ENCODE measurements at regions not wholly inside any gene's neighbourhood (a gene's known extent, or its start where the extent isn't known, plus 50 kb on each side); places are given as distances from the start of the nearest gene placed in this dataset.

DNA sequence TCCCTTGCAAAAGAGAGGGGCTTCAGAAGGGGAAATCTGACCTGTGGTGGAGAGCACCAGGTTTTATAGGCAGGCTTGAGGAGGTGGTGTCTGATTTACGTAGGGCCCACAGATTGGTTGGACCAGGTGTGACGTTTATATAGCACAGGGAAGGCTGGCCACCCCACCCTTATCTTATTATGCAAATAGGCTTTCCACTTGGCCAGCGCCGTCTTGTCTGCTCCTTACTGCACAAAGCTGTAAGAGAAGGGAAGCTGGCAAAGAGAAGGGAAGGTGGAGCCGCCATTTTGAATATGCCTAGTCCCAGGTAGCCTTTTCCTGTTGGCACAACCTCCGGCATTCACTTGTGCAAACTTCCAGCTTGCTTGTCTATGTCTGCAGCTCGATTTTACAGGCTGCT is 221.4 kb downstream of the GATA3 start:
- ATAC-seq: no peak

DNA sequence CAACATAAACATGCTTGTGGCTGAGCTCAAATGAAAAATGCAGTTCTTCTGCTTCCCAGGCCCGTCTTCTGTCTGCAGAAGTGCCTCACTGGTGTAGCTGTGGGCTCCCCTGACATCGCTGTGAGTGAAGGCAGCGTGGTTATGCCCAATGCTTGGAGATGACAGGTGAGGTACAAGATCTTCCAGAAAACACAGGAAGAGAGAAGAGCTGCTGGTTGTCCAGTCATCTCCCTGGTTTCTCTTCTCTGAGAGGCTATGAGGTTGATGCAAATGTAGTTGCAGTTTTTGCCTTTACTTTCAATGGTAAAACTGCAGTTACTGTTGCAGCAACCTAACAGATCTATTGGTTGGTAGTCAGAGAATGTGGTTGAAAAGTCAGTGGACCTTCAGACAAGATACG is 223.6 kb downstream of the GATA3 start:
- no peak for ATAC-seq
- TF ChIP-seq, protein P1, sequence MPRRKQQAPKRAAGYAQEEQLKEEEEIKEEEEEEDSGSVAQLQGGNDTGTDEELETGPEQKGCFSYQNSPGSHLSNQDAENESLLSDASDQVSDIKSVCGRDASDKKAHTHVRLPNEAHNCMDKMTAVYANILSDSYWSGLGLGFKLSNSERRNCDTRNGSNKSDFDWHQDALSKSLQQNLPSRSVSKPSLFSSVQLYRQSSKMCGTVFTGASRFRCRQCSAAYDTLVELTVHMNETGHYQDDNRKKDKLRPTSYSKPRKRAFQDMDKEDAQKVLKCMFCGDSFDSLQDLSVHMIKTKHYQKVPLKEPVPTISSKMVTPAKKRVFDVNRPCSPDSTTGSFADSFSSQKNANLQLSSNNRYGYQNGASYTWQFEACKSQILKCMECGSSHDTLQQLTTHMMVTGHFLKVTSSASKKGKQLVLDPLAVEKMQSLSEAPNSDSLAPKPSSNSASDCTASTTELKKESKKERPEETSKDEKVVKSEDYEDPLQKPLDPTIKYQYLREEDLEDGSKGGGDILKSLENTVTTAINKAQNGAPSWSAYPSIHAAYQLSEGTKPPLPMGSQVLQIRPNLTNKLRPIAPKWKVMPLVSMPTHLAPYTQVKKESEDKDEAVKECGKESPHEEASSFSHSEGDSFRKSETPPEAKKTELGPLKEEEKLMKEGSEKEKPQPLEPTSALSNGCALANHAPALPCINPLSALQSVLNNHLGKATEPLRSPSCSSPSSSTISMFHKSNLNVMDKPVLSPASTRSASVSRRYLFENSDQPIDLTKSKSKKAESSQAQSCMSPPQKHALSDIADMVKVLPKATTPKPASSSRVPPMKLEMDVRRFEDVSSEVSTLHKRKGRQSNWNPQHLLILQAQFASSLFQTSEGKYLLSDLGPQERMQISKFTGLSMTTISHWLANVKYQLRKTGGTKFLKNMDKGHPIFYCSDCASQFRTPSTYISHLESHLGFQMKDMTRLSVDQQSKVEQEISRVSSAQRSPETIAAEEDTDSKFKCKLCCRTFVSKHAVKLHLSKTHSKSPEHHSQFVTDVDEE (CRISPR knock-in tag; IDR thresholded peaks at IDR 0.05): no peak
- TF ChIP-seq ZFP3 (CRISPR knock-in tag; IDR thresholded peaks at IDR 0.05) (no peak), ZNF565 (CRISPR knock-in tag; conservative IDR thresholded peaks at IDR 0.05; ENCODE audit: low read depth) (no peak), ZNF70 (CRISPR knock-in tag; IDR thresholded peaks at IDR 0.05) (no peak), CSDC2 (CRISPR knock-in tag; IDR thresholded peaks at IDR 0.05) (no peak), SNAI2 (CRISPR knock-in tag; IDR thresholded peaks at IDR 0.05) (no peak), TOX (CRISPR knock-in tag; IDR thresholded peaks at IDR 0.05; ENCODE audit: borderline replicate concordance) (no peak), PPARA (CRISPR knock-in tag; IDR thresholded peaks at IDR 0.05; ENCODE audit: borderline replicate concordance) (no peak), ZC3H10 (CRISPR knock-in tag; IDR thresholded peaks at IDR 0.05) (no peak), BACH2 (CRISPR knock-in tag; IDR thresholded peaks at IDR 0.05; ENCODE audit: borderline replicate concordance) (no peak), OSR1 (CRISPR knock-in tag; IDR thresholded peaks at IDR 0.05) (no peak)
- TF ChIP-seq, protein P2, sequence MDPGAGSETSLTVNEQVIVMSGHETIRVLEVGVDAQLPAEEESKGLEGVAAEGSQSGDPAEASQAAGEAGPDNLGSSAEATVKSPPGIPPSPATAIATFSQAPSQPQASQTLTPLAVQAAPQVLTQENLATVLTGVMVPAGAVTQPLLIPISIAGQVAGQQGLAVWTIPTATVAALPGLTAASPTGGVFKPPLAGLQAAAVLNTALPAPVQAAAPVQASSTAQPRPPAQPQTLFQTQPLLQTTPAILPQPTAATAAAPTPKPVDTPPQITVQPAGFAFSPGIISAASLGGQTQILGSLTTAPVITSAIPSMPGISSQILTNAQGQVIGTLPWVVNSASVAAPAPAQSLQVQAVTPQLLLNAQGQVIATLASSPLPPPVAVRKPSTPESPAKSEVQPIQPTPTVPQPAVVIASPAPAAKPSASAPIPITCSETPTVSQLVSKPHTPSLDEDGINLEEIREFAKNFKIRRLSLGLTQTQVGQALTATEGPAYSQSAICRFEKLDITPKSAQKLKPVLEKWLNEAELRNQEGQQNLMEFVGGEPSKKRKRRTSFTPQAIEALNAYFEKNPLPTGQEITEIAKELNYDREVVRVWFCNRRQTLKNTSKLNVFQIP (CRISPR knock-in tag; IDR thresholded peaks at IDR 0.05; ENCODE audit: borderline replicate concordance, low read depth): no peak

More for the DNA sequence above, 221.4 kb downstream of the GATA3 start:
- TF ChIP-seq, protein P2 (CRISPR knock-in tag; IDR thresholded peaks at IDR 0.05; ENCODE audit: borderline replicate concordance, low read depth): no peak
- TF ChIP-seq TCF4 (CRISPR knock-in tag; IDR thresholded peaks at IDR 0.05; ENCODE audit: borderline replicate concordance) (no peak), ZC3H10 (CRISPR knock-in tag; IDR thresholded peaks at IDR 0.05) (no peak), CSDC2 (CRISPR knock-in tag; IDR thresholded peaks at IDR 0.05) (no peak), SNAI2 (CRISPR knock-in tag; IDR thresholded peaks at IDR 0.05) (no peak)
- TF ChIP-seq, protein P3, sequence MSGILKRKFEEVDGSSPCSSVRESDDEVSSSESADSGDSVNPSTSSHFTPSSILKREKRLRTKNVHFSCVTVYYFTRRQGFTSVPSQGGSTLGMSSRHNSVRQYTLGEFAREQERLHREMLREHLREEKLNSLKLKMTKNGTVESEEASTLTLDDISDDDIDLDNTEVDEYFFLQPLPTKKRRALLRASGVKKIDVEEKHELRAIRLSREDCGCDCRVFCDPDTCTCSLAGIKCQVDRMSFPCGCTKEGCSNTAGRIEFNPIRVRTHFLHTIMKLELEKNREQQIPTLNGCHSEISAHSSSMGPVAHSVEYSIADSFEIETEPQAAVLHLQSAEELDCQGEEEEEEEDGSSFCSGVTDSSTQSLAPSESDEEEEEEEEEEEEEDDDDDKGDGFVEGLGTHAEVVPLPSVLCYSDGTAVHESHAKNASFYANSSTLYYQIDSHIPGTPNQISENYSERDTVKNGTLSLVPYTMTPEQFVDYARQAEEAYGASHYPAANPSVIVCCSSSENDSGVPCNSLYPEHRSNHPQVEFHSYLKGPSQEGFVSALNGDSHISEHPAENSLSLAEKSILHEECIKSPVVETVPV (CRISPR knock-in tag; IDR thresholded peaks at IDR 0.05): no peak

DNA sequence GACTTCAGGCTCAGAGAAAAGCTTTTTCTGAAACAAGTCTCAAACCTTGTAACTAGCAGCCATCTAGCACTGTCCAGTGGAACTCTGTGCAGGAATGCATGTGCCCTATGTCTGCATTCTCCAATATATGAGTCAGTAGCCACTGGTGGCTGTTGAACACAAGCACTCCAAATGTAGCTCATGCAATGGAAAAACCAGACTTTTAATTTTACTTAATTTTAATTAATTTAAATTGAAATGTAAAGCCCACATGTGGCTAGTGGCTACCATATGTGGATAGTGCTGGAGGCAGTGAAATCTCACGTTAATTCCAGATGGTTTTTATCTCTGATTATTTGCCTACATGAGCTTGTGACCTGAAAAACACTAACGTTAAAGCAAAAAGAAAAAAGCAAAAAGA is 225.1 kb downstream of the GATA3 start:
- ATAC-seq: peak; percentile 99

More for the DNA sequence above, 225.1 kb downstream of the GATA3 start:
- TF ChIP-seq BACH2 (CRISPR knock-in tag; IDR thresholded peaks at IDR 0.05; ENCODE audit: borderline replicate concordance) (no peak), CSDC2 (CRISPR knock-in tag; IDR thresholded peaks at IDR 0.05) (no peak), ZFP30 (CRISPR knock-in tag; IDR thresholded peaks at IDR 0.05) (no peak), PPARA (CRISPR knock-in tag; IDR thresholded peaks at IDR 0.05; ENCODE audit: borderline replicate concordance) (no peak), ZNF565 (CRISPR knock-in tag; conservative IDR thresholded peaks at IDR 0.05; ENCODE audit: low read depth) (no peak), SNAI2 (CRISPR knock-in tag; IDR thresholded peaks at IDR 0.05) (peak; percentile 68; the same call in 1 of the 2 replicates), GLIS3 (CRISPR knock-in tag; IDR thresholded peaks at IDR 0.05) (no peak), ZNF8 (CRISPR knock-in tag; IDR thresholded peaks at IDR 0.05) (no peak), ESRRG (CRISPR knock-in tag; IDR thresholded peaks at IDR 0.05) (no peak), ZC3H10 (CRISPR knock-in tag; IDR thresholded peaks at IDR 0.05) (no peak), ARNTL (CRISPR knock-in tag; IDR thresholded peaks at IDR 0.05; ENCODE audit: borderline replicate concordance, low read depth) (no peak), ZFP3 (CRISPR knock-in tag; IDR thresholded peaks at IDR 0.05) (0 out of 2 replicates have a peak, but pooled peaks have one; percentile 15), TCF4 (CRISPR knock-in tag; IDR thresholded peaks at IDR 0.05; ENCODE audit: borderline replicate concordance) (peak; percentile 96), TOX (CRISPR knock-in tag; IDR thresholded peaks at IDR 0.05; ENCODE audit: borderline replicate concordance) (no peak), OSR1 (CRISPR knock-in tag; IDR thresholded peaks at IDR 0.05) (no peak), RARB (CRISPR knock-in tag; IDR thresholded peaks at IDR 0.05) (no peak), ISL1 (CRISPR knock-in tag; IDR thresholded peaks at IDR 0.05) (peak; percentile 59), ZNF70 (CRISPR knock-in tag; IDR thresholded peaks at IDR 0.05) (no peak)
- TF ChIP-seq, protein P4, sequence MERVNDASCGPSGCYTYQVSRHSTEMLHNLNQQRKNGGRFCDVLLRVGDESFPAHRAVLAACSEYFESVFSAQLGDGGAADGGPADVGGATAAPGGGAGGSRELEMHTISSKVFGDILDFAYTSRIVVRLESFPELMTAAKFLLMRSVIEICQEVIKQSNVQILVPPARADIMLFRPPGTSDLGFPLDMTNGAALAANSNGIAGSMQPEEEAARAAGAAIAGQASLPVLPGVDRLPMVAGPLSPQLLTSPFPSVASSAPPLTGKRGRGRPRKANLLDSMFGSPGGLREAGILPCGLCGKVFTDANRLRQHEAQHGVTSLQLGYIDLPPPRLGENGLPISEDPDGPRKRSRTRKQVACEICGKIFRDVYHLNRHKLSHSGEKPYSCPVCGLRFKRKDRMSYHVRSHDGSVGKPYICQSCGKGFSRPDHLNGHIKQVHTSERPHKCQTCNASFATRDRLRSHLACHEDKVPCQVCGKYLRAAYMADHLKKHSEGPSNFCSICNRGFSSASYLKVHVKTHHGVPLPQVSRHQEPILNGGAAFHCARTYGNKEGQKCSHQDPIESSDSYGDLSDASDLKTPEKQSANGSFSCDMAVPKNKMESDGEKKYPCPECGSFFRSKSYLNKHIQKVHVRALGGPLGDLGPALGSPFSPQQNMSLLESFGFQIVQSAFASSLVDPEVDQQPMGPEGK (CRISPR knock-in tag; IDR thresholded peaks at IDR 0.05; ENCODE audit: borderline replicate concordance): no peak
- TF ChIP-seq, protein P1 (CRISPR knock-in tag; IDR thresholded peaks at IDR 0.05): 0 out of 2 replicates have a peak, but pooled peaks have one; percentile 49
- TF ChIP-seq, protein P2 (CRISPR knock-in tag; IDR thresholded peaks at IDR 0.05; ENCODE audit: borderline replicate concordance, low read depth): no peak
